ENCODE measurements at regions not wholly inside any gene's neighbourhood (a gene's known extent, or its start where the extent isn't known, plus 50 kb on each side); places are given as distances from the start of the nearest gene placed in this dataset.
"Not testable (repeated sequence)": the region's sequence is repeated elsewhere in the genome, so short reads cannot be mapped to it uniquely, and the experiment has no call there.

GRCh38 chr1:243970077-243970476, 81.0 kb upstream of the ZBTB18 start:
- H3K4me1 ChIP-seq (ENCODE audit: control insufficient read depth in 2 of 2, insufficient read depth in 2 of 2, low read length in 2 of 2) = no peaks in the 10 kb centered on the region
- H3K4me3 ChIP-seq (ENCODE audit: low read length in 2 of 2) = no peak overlapping the region
- no peak overlapping the region for H3K27ac ChIP-seq (ENCODE audit: low read depth in 2 of 2, low read length in 2 of 2)
- H3K9me3 ChIP-seq (ENCODE audit: control insufficient read depth in 2 of 2, low read length in 2 of 2) = no peaks in the 10 kb centered on the region
- no peaks in the 10 kb centered on the region for H3K36me3 ChIP-seq (ENCODE audit: control insufficient read depth in 2 of 2, insufficient read depth in 2 of 2, low read length in 2 of 2)
- no peaks in the 10 kb centered on the region for H3K27me3 ChIP-seq (ENCODE audit: control insufficient read depth in 2 of 2, insufficient read depth in 2 of 2, low read length in 2 of 2)
- H3K9ac ChIP-seq (ENCODE audit: low read depth in 1 of 2, low read length in 2 of 2) = no peak overlapping the region

GRCh38 chr1:243968413-243968812, 82.7 kb upstream of the ZBTB18 start:
- no peaks in the 10 kb centered on the region for H3K36me3 ChIP-seq (ENCODE audit: control insufficient read depth in 2 of 2, insufficient read depth in 2 of 2, low read length in 2 of 2)
- no peaks in the 10 kb centered on the region for H3K9me3 ChIP-seq (ENCODE audit: control insufficient read depth in 2 of 2, low read length in 2 of 2)
- H3K4me3 ChIP-seq (ENCODE audit: low read length in 2 of 2) = no peak overlapping the region
- H3K27ac ChIP-seq (ENCODE audit: low read depth in 2 of 2, low read length in 2 of 2) = no peak overlapping the region
- H3K9ac ChIP-seq (ENCODE audit: low read depth in 1 of 2, low read length in 2 of 2) = no peak overlapping the region
- H3K27me3 ChIP-seq (ENCODE audit: control insufficient read depth in 2 of 2, insufficient read depth in 2 of 2, low read length in 2 of 2) = no peaks in the 10 kb centered on the region
- H3K4me1 ChIP-seq (ENCODE audit: control insufficient read depth in 2 of 2, insufficient read depth in 2 of 2, low read length in 2 of 2) = no peaks in the 10 kb centered on the region

- no peaks in the 10 kb centered on the region for H3K4me1 ChIP-seq (ENCODE audit: control insufficient read depth in 2 of 2, insufficient read depth in 2 of 2, low read length in 2 of 2)
- no peak overlapping the region for H3K9ac ChIP-seq (ENCODE audit: low read depth in 1 of 2, low read length in 2 of 2)
- H3K27ac ChIP-seq (ENCODE audit: low read depth in 2 of 2, low read length in 2 of 2) = no peak overlapping the region
- no peaks in the 10 kb centered on the region for H3K9me3 ChIP-seq (ENCODE audit: control insufficient read depth in 2 of 2, low read length in 2 of 2)
- no peaks in the 10 kb centered on the region for H3K27me3 ChIP-seq (ENCODE audit: control insufficient read depth in 2 of 2, insufficient read depth in 2 of 2, low read length in 2 of 2)
- no peaks in the 10 kb centered on the region for H3K36me3 ChIP-seq (ENCODE audit: control insufficient read depth in 2 of 2, insufficient read depth in 2 of 2, low read length in 2 of 2)
- no peak overlapping the region for H3K4me3 ChIP-seq (ENCODE audit: low read length in 2 of 2)
Measured at GRCh38 chr1:243964915-243965314, 86.2 kb upstream of the ZBTB18 start.

- no peaks in the 10 kb centered on the region for H3K36me3 ChIP-seq (ENCODE audit: control insufficient read depth in 2 of 2, insufficient read depth in 2 of 2, low read length in 2 of 2)
- no peak overlapping the region for H3K4me3 ChIP-seq (ENCODE audit: low read length in 2 of 2)
- H3K27me3 ChIP-seq (ENCODE audit: control insufficient read depth in 2 of 2, insufficient read depth in 2 of 2, low read length in 2 of 2) = no peaks in the 10 kb centered on the region
- no peaks in the 10 kb centered on the region for H3K9me3 ChIP-seq (ENCODE audit: control insufficient read depth in 2 of 2, low read length in 2 of 2)
- no peaks in the 10 kb centered on the region for H3K4me1 ChIP-seq (ENCODE audit: control insufficient read depth in 2 of 2, insufficient read depth in 2 of 2, low read length in 2 of 2)
- H3K9ac ChIP-seq (ENCODE audit: low read depth in 1 of 2, low read length in 2 of 2) = no peak overlapping the region
- no peak overlapping the region for H3K27ac ChIP-seq (ENCODE audit: low read depth in 2 of 2, low read length in 2 of 2)
Measured at GRCh38 chr1:243963571-243963970, 87.5 kb upstream of the ZBTB18 start.

- H3K27me3 ChIP-seq (ENCODE audit: control insufficient read depth in 2 of 2, insufficient read depth in 2 of 2, low read length in 2 of 2) = no peaks in the 10 kb centered on the region
- no peak overlapping the region for H3K9ac ChIP-seq (ENCODE audit: low read depth in 1 of 2, low read length in 2 of 2)
- no peaks in the 10 kb centered on the region for H3K36me3 ChIP-seq (ENCODE audit: control insufficient read depth in 2 of 2, insufficient read depth in 2 of 2, low read length in 2 of 2)
- no peaks in the 10 kb centered on the region for H3K9me3 ChIP-seq (ENCODE audit: control insufficient read depth in 2 of 2, low read length in 2 of 2)
- no peak overlapping the region for H3K27ac ChIP-seq (ENCODE audit: low read depth in 2 of 2, low read length in 2 of 2)
- H3K4me1 ChIP-seq (ENCODE audit: control insufficient read depth in 2 of 2, insufficient read depth in 2 of 2, low read length in 2 of 2) = no peaks in the 10 kb centered on the region
- H3K4me3 ChIP-seq (ENCODE audit: low read length in 2 of 2) = no peak overlapping the region
Measured at GRCh38 chr1:243962541-243962940, 88.5 kb upstream of the ZBTB18 start.

GRCh38 chr1:243959998-243960397, 91.1 kb upstream of the ZBTB18 start:
- H3K9me3 ChIP-seq (ENCODE audit: control insufficient read depth in 2 of 2, low read length in 2 of 2) = no peaks in the 10 kb centered on the region
- no peaks in the 10 kb centered on the region for H3K4me1 ChIP-seq (ENCODE audit: control insufficient read depth in 2 of 2, insufficient read depth in 2 of 2, low read length in 2 of 2)
- no peak overlapping the region for H3K27ac ChIP-seq (ENCODE audit: low read depth in 2 of 2, low read length in 2 of 2)
- no peak overlapping the region for H3K4me3 ChIP-seq (ENCODE audit: low read length in 2 of 2)
- no peaks in the 10 kb centered on the region for H3K36me3 ChIP-seq (ENCODE audit: control insufficient read depth in 2 of 2, insufficient read depth in 2 of 2, low read length in 2 of 2)
- H3K9ac ChIP-seq (ENCODE audit: low read depth in 1 of 2, low read length in 2 of 2) = no peak overlapping the region
- H3K27me3 ChIP-seq (ENCODE audit: control insufficient read depth in 2 of 2, insufficient read depth in 2 of 2, low read length in 2 of 2) = no peaks in the 10 kb centered on the region

GRCh38 chr1:243957141-243957540, 93.9 kb upstream of the ZBTB18 start:
- Histone ChIP-seq H3K4me3 (ENCODE audit: low read length in 2 of 2) (no peak overlapping the region), H3K4me1 (ENCODE audit: control insufficient read depth in 2 of 2, insufficient read depth in 2 of 2, low read length in 2 of 2) (no peaks in the 10 kb centered on the region), H3K36me3 (ENCODE audit: control insufficient read depth in 2 of 2, insufficient read depth in 2 of 2, low read length in 2 of 2) (no peaks in the 10 kb centered on the region), H3K9ac (ENCODE audit: low read depth in 1 of 2, low read length in 2 of 2) (no peak overlapping the region), H3K27ac (ENCODE audit: low read depth in 2 of 2, low read length in 2 of 2) (no peak overlapping the region), H3K27me3 (ENCODE audit: control insufficient read depth in 2 of 2, insufficient read depth in 2 of 2, low read length in 2 of 2) (no peaks in the 10 kb centered on the region), H3K9me3 (ENCODE audit: control insufficient read depth in 2 of 2, low read length in 2 of 2) (no peaks in the 10 kb centered on the region)

GRCh38 chr1:243956450-243956849, 94.6 kb upstream of the ZBTB18 start:
- Histone ChIP-seq H3K27me3 (ENCODE audit: control insufficient read depth in 2 of 2, insufficient read depth in 2 of 2, low read length in 2 of 2) (no peaks in the 10 kb centered on the region), H3K9ac (ENCODE audit: low read depth in 1 of 2, low read length in 2 of 2) (no peak overlapping the region), H3K27ac (ENCODE audit: low read depth in 2 of 2, low read length in 2 of 2) (no peak overlapping the region), H3K9me3 (ENCODE audit: control insufficient read depth in 2 of 2, low read length in 2 of 2) (no peaks in the 10 kb centered on the region), H3K4me1 (ENCODE audit: control insufficient read depth in 2 of 2, insufficient read depth in 2 of 2, low read length in 2 of 2) (no peaks in the 10 kb centered on the region), H3K36me3 (ENCODE audit: control insufficient read depth in 2 of 2, insufficient read depth in 2 of 2, low read length in 2 of 2) (no peaks in the 10 kb centered on the region), H3K4me3 (ENCODE audit: low read length in 2 of 2) (no peak overlapping the region)

GRCh38 chr1:243951207-243951606, 99.9 kb upstream of the ZBTB18 start:
- H3K9me3 ChIP-seq (ENCODE audit: control insufficient read depth in 2 of 2, low read length in 2 of 2); H3K4me1 ChIP-seq (ENCODE audit: control insufficient read depth in 2 of 2, insufficient read depth in 2 of 2, low read length in 2 of 2); H3K27me3 ChIP-seq (ENCODE audit: control insufficient read depth in 2 of 2, insufficient read depth in 2 of 2, low read length in 2 of 2); H3K9ac ChIP-seq (ENCODE audit: low read depth in 1 of 2, low read length in 2 of 2); H3K27ac ChIP-seq (ENCODE audit: low read depth in 2 of 2, low read length in 2 of 2); H3K4me3 ChIP-seq (ENCODE audit: low read length in 2 of 2); H3K36me3 ChIP-seq (ENCODE audit: control insufficient read depth in 2 of 2, insufficient read depth in 2 of 2, low read length in 2 of 2): not testable (repeated sequence)

- H3K27ac ChIP-seq (ENCODE audit: low read depth in 2 of 2, low read length in 2 of 2) = no peak overlapping the region
- H3K9me3 ChIP-seq (ENCODE audit: control insufficient read depth in 2 of 2, low read length in 2 of 2) = no peaks in the 10 kb centered on the region
- H3K36me3 ChIP-seq (ENCODE audit: control insufficient read depth in 2 of 2, insufficient read depth in 2 of 2, low read length in 2 of 2) = no peaks in the 10 kb centered on the region
- no peaks in the 10 kb centered on the region for H3K27me3 ChIP-seq (ENCODE audit: control insufficient read depth in 2 of 2, insufficient read depth in 2 of 2, low read length in 2 of 2)
- H3K9ac ChIP-seq (ENCODE audit: low read depth in 1 of 2, low read length in 2 of 2) = no peak overlapping the region
- H3K4me1 ChIP-seq (ENCODE audit: control insufficient read depth in 2 of 2, insufficient read depth in 2 of 2, low read length in 2 of 2) = no peaks in the 10 kb centered on the region
- H3K4me3 ChIP-seq (ENCODE audit: low read length in 2 of 2) = no peak overlapping the region
Measured at GRCh38 chr1:243950166-243950565, 100.1 kb upstream of the AKT3 start.

- H3K27ac ChIP-seq (ENCODE audit: low read depth in 2 of 2, low read length in 2 of 2) = no peak overlapping the region
Measured at GRCh38 chr1:243946946-243947345, 96.9 kb upstream of the AKT3 start.

More at GRCh38 chr1:243946946-243947345, 96.9 kb upstream of the AKT3 start:
- Histone ChIP-seq H3K4me1 (ENCODE audit: control insufficient read depth in 2 of 2, insufficient read depth in 2 of 2, low read length in 2 of 2) (no peaks in the 10 kb centered on the region), H3K36me3 (ENCODE audit: control insufficient read depth in 2 of 2, insufficient read depth in 2 of 2, low read length in 2 of 2) (no peaks in the 10 kb centered on the region), H3K4me3 (ENCODE audit: low read length in 2 of 2) (no peak overlapping the region), H3K27me3 (ENCODE audit: control insufficient read depth in 2 of 2, insufficient read depth in 2 of 2, low read length in 2 of 2) (no peaks in the 10 kb centered on the region), H3K9me3 (ENCODE audit: control insufficient read depth in 2 of 2, low read length in 2 of 2) (no peaks in the 10 kb centered on the region), H3K9ac (ENCODE audit: low read depth in 1 of 2, low read length in 2 of 2) (no peak overlapping the region)
